K562 (cell line): ENCODE measurements at regions not wholly inside any gene's neighbourhood (a gene's known extent, or its start where the extent isn't known, plus 50 kb on each side); places are given as distances from the start of the nearest gene placed in this dataset.

Experiments
- ATAC-seq: fragments of 200-7000 bp; cut with Tn5 transposase; 3 replicates; pipeline ENCODE4 v1.9.1; 2020; ENCODE audit warnings: moderate library complexity
- BruUV-seq: library from RNA; stranded (reverse); fragments of 400-500 nt; replicated peaks from 2 replicates; lab custom pipeline; 2021; lab: Mats Ljungman, UMichigan
- CTCF ChIA-PET: fragments of 300-600 bp; formaldehyde crosslinking; extraction: SDS; loops from one replicate; lab custom pipeline; 2021; ENCODE audit warnings: low intra/inter-chr PET ratio; lab: Yijun Ruan, JAX
- POLR2A ChIA-PET: fragments of 300-600, 350-650 bp; sonication (Branson Sonifier 250); formaldehyde crosslinking; extraction: SDS; loops from one replicate; lab custom pipeline; 2021; ENCODE audit warnings: antibody characterized with exemption, inconsistent platforms; lab: Yijun Ruan, JAX
- DNase-seq, 4 experiments: peaks; one replicate each; pipeline versions ENCODE4 v3.0.0 to v3.0.0-alpha.2; 2011 to 2018; ENCODE audit warnings: low spot score in 3 of 4, mixed read lengths in 3 of 4; ENCODE audit errors: extremely low read depth in 1 of 4
- FAIRE-seq: peaks from 2 replicates; lab custom pipeline; 2011; peaks lifted over from hg19 to GRCh38; lab: Jason Lieb, UNC
- H2AFZ ChIP-seq: 2 replicates; pipeline ENCODE4 v1.6.0; 2011; ENCODE audit warnings: low read depth, low read length, control low read depth, inconsistent platforms
- H3K27ac ChIP-seq: fragments of 200-600 bp; 3 replicates; pipeline ENCODE4 v1.8.0; 2011; ENCODE audit warnings: low read depth, mild to moderate bottlenecking, control low read depth, inconsistent platforms, low read length, moderate library complexity, mixed read lengths; ENCODE audit errors: extremely low read depth
- H3K27me3 ChIP-seq, 2 experiments: fragments of 300-600 bp in 1 of 2; 2 replicates in 1 of 2; 3 replicates in 1 of 2; pipeline versions ENCODE4 v1.6.0 to v1.8.0; 2011; ENCODE audit warnings: inconsistent platforms in 2 of 2, low read length in 2 of 2, mild to moderate bottlenecking in 1 of 2, mixed read lengths in 1 of 2, moderate library complexity in 1 of 2; ENCODE audit not compliant: control insufficient read depth in 2 of 2, insufficient read depth in 2 of 2
- H3K36me3 ChIP-seq: fragments of 300-600 bp; 3 replicates; pipeline ENCODE4 v1.8.0; 2011; ENCODE audit warnings: mild to moderate bottlenecking, low read length, inconsistent platforms; ENCODE audit not compliant: control insufficient read depth, insufficient read depth
- H3K4me1 ChIP-seq, 2 experiments: fragments of 200-600 bp in 1 of 2; replicated peaks in 1 of 2; 2 replicates in 1 of 2; 3 replicates in 1 of 2; pipeline versions ENCODE4 v1.5.1 to v1.8.0; 2011; ENCODE audit warnings: inconsistent platforms in 2 of 2, low read length in 2 of 2, mild to moderate bottlenecking in 1 of 2, mixed read lengths in 1 of 2, moderate library complexity in 1 of 2; ENCODE audit not compliant: control insufficient read depth in 2 of 2, insufficient read depth in 2 of 2
- H3K4me2 ChIP-seq: 2 replicates; pipeline ENCODE4 v1.6.1; 2011; ENCODE audit warnings: low read length, control low read depth, inconsistent platforms, mixed read lengths; ENCODE audit not compliant: insufficient read depth
- H3K4me3 ChIP-seq: fragments of 200-600 bp; sonication (generic), shearing (Covaris generic); 2 replicates; pipeline ENCODE4 v1.5.1; 2016; ENCODE audit warnings: control low read depth, inconsistent platforms
- H3K79me2 ChIP-seq: fragments of 200-600 bp; 3 replicates; pipeline ENCODE4 v1.8.0; 2011; ENCODE audit warnings: low read length, inconsistent platforms; ENCODE audit not compliant: control insufficient read depth, insufficient read depth
- H3K9ac ChIP-seq, 2 experiments: 2 replicates each; pipeline versions ENCODE4 v1.6.0 to v1.6.1; 2011; ENCODE audit warnings: low read depth in 2 of 2, low read length in 2 of 2, control low read depth in 1 of 2, inconsistent platforms in 1 of 2, mild to moderate bottlenecking in 1 of 2, mixed read lengths in 1 of 2; ENCODE audit not compliant: insufficient read depth in 1 of 2
- H3K9me1 ChIP-seq: one replicate; pipeline ENCODE4 v1.6.0; 2011; ENCODE audit warnings: inconsistent platforms, mild to moderate bottlenecking, low read length, moderate library complexity; ENCODE audit not compliant: control insufficient read depth, insufficient read depth
- H3K9me3 ChIP-seq: replicated peaks from 2 replicates; pipeline ENCODE4 v1.5.1; 2011; ENCODE audit warnings: low read depth, low read length, inconsistent platforms; ENCODE audit not compliant: control insufficient read depth, insufficient read depth
- H4K20me1 ChIP-seq: replicated peaks from 2 replicates; pipeline ENCODE4 v1.6.1; 2011; ENCODE audit warnings: low read length, inconsistent platforms, mixed read lengths; ENCODE audit not compliant: control insufficient read depth, insufficient read depth
- ELF1 ChIP-seq: fragments of 200-800 bp; sonication (Bioruptor generic); IDR thresholded peaks from 2 replicates; pipeline ENCODE4 v1.6.1; 2016; ENCODE audit warnings: missing genetic modification characterization, missing compliant biosample characterization
- HMG20A ChIP-seq: fragments of 450-650 bp; formaldehyde crosslinking; conservative IDR thresholded peaks from 2 replicates; pipeline ENCODE4 v1.4.0; 2020; ENCODE audit warnings: mild to moderate bottlenecking, mixed read lengths
- ILK ChIP-seq: fragments of 450-650 bp; IDR thresholded peaks from 2 replicates; pipeline ENCODE4 v1.6.1; 2016; ENCODE audit warnings: missing genetic modification characterization, low read depth, mild to moderate bottlenecking, missing compliant biosample characterization, moderate library complexity, borderline replicate concordance
- NBN ChIP-seq: fragments of 450-650 bp; IDR thresholded peaks from 2 replicates; pipeline ENCODE4 v1.6.1; 2016; ENCODE audit warnings: low read depth, mild to moderate bottlenecking
- PHF8 ChIP-seq: fragments of 200-600 bp; sonication (generic); IDR thresholded peaks from 2 replicates; pipeline ENCODE4 v1.6.1; 2012; ENCODE audit warnings: mixed run types, mild to moderate bottlenecking, inconsistent platforms, low read length, moderate library complexity, borderline replicate concordance
- TAF7 ChIP-seq: fragments of 450-650 bp; IDR thresholded peaks from 2 replicates; pipeline ENCODE4 v1.6.1; 2016; ENCODE audit warnings: missing genetic modification characterization, missing compliant biosample characterization
- ZNF212 ChIP-seq: fragments of 450-650 bp; formaldehyde crosslinking; IDR thresholded peaks from 2 replicates; pipeline ENCODE4 v1.4.0; 2020; ENCODE audit warnings: mild to moderate bottlenecking
- WGBS: fragments of 100-300 bp; shearing (Covaris generic); methylation state at CpG from one replicate; pipeline ENCODE4 v1.1.6; 2016; ENCODE audit warnings: low coverage, mixed read lengths; ENCODE audit not compliant: insufficient coverage; ENCODE audit errors: missing lambda C conversion rate; 5-methylcytosine and 5-hydroxymethylcytosine counted together
- in situ Hi-C: fragments of 300-500 bp; cut with MboI; formaldehyde crosslinking; loops from 4 replicates; pipeline ENCODE4 v1.15.0; 2018; ENCODE audit warnings: inconsistent platforms, mixed read lengths
- intact Hi-C: fragments of 100-400 bp; cut with micrococcal nuclease; formaldehyde crosslinking; loops from 2 replicates; pipeline ENCODE4 v1.14.2; 2022
- TF ChIP-seq, protein P1 (sequence below): sonication (generic); IDR thresholded peaks from 2 replicates; pipeline ENCODE4 v1.6.1; 2016
- TF ChIP-seq, protein P2 (sequence below): sonication (generic); formaldehyde crosslinking; IDR thresholded peaks from 2 replicates; pipeline ENCODE4 v1.8.0; 2023; ENCODE audit warnings: missing genetic modification reagents, mild to moderate bottlenecking, borderline replicate concordance

DNA sequence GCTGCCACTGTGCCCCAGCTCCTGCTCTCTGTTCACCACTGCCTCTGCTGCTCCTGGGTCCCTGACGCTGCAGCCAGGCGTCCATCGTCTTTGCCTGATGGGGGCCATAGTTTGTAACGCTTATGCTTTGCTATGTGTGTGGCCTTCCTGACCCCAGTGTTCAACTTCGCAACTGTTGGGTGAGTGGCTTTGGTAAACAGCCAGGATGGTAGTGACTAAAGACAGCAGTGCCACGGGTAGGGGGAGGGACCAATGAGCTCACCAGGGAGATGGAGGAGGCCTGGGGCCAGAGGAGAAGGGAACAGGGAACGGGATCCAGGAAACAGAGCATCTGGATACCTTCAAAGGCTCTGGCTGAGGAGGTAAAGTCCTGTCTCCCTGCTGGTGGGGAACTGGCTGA is 75.9 kb upstream of the ALDH1L1 start:
- H3K4me2 ChIP-seq, result no peak overlapping the region
- no TSS peak for BruUV-seq
- DNase-seq (no peak), ATAC-seq (no peak), FAIRE-seq (no peak)
- peaks cover 2 to 4% of the 10 kb centered on the region in 2 experiments; a peak in 3 of 5 replicates for H3K4me1 ChIP-seq
- H3K27me3 ChIP-seq, result peaks cover 0 to 17% of the 10 kb centered on the region in 2 experiments; a peak in 3 of 5 replicates
- intact Hi-C loops (no loop called here), in situ Hi-C loops (no loop called here)
- ChIA-PET CTCF (no interaction called here), POLR2A (no interaction called here)
- no peaks in the 10 kb centered on the region for H3K79me2 ChIP-seq
- TF ChIP-seq, protein P1, sequence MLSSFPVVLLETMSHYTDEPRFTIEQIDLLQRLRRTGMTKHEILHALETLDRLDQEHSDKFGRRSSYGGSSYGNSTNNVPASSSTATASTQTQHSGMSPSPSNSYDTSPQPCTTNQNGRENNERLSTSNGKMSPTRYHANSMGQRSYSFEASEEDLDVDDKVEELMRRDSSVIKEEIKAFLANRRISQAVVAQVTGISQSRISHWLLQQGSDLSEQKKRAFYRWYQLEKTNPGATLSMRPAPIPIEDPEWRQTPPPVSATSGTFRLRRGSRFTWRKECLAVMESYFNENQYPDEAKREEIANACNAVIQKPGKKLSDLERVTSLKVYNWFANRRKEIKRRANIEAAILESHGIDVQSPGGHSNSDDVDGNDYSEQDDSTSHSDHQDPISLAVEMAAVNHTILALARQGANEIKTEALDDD, result no peak
- TF ChIP-seq ZNF212 (CRISPR knock-in tag) (no peak), HMG20A (CRISPR knock-in tag) (no peak), NBN (no peak), ELF1 (tag) (no peak), TAF7 (tag) (no peak), ILK (tag) (no peak), PHF8 (no peak)
- TF ChIP-seq, protein P2, sequence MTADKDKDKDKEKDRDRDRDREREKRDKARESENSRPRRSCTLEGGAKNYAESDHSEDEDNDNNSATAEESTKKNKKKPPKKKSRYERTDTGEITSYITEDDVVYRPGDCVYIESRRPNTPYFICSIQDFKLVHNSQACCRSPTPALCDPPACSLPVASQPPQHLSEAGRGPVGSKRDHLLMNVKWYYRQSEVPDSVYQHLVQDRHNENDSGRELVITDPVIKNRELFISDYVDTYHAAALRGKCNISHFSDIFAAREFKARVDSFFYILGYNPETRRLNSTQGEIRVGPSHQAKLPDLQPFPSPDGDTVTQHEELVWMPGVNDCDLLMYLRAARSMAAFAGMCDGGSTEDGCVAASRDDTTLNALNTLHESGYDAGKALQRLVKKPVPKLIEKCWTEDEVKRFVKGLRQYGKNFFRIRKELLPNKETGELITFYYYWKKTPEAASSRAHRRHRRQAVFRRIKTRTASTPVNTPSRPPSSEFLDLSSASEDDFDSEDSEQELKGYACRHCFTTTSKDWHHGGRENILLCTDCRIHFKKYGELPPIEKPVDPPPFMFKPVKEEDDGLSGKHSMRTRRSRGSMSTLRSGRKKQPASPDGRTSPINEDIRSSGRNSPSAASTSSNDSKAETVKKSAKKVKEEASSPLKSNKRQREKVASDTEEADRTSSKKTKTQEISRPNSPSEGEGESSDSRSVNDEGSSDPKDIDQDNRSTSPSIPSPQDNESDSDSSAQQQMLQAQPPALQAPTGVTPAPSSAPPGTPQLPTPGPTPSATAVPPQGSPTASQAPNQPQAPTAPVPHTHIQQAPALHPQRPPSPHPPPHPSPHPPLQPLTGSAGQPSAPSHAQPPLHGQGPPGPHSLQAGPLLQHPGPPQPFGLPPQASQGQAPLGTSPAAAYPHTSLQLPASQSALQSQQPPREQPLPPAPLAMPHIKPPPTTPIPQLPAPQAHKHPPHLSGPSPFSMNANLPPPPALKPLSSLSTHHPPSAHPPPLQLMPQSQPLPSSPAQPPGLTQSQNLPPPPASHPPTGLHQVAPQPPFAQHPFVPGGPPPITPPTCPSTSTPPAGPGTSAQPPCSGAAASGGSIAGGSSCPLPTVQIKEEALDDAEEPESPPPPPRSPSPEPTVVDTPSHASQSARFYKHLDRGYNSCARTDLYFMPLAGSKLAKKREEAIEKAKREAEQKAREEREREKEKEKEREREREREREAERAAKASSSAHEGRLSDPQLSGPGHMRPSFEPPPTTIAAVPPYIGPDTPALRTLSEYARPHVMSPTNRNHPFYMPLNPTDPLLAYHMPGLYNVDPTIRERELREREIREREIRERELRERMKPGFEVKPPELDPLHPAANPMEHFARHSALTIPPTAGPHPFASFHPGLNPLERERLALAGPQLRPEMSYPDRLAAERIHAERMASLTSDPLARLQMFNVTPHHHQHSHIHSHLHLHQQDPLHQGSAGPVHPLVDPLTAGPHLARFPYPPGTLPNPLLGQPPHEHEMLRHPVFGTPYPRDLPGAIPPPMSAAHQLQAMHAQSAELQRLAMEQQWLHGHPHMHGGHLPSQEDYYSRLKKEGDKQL (CRISPR knock-in tag), result no peak
- H3K9me3 ChIP-seq, result no peaks in the 10 kb centered on the region
- 8% methylated on average over 6 of the region's 7 CpGs for WGBS
- H3K36me3 ChIP-seq, result no peaks in the 10 kb centered on the region
- no peak overlapping the region for H3K4me3 ChIP-seq
- no peak overlapping the region for H3K27ac ChIP-seq
- H2AFZ ChIP-seq, result no peak overlapping the region
- H4K20me1 ChIP-seq, result no peaks in the 10 kb centered on the region
- H3K9me1 ChIP-seq, result no peaks in the 10 kb centered on the region
- no peak overlapping the region for H3K9ac ChIP-seq
